Gastrocnemius medialis (tissue), 4 donors: ENCODE measurements at regions not wholly inside any gene's neighbourhood (a gene's known extent, or its start where the extent isn't known, plus 50 kb on each side); places are given as distances from the start of the nearest gene placed in this dataset.

Source experiments
- ATAC-seq, 2 donors: fragments of 150-250 bp; one replicate each; pipeline ENCODE4 v1.9.1; 2016
- DNase-seq, 2 donors: peaks; one replicate each; pipeline ENCODE4 v3.0.0-alpha.2; 2019
- H3K27ac ChIP-seq, 4 donors: fragments of 200-600 bp; sonication (generic); 1 replicate in 1 of 4; 2 replicates in 3 of 4; pipeline ENCODE4 v1.5.1; 2016 to 2018; ENCODE audit warnings: mild to moderate bottlenecking in 2 of 4, moderate library complexity in 1 of 4
- H3K27me3 ChIP-seq, 3 donors: fragments of 200-600 bp; sonication (generic) in 2 of 3; 1 replicate in 1 of 3; 2 replicates in 2 of 3; pipeline versions ENCODE4 v1.5.1 to v1.6.0; 2016 to 2019; ENCODE audit warnings: mild to moderate bottlenecking in 1 of 3, moderate library complexity in 1 of 3
- H3K36me3 ChIP-seq, 2 donors: fragments of 200-600 bp; sonication (generic) in 1 of 2; one replicate each; pipeline ENCODE4 v1.5.1; 2017 to 2018
- H3K4me1 ChIP-seq, 2 donors: fragments of 200-600 bp; sonication (generic) in 1 of 2; one replicate each; pipeline ENCODE4 v1.5.1; 2016 to 2017; ENCODE audit warnings: mild to moderate bottlenecking in 2 of 2
- H3K4me3 ChIP-seq, 4 donors: fragments of 200-600 bp; sonication (generic) in 3 of 4; 1 replicate in 1 of 4; 2 replicates in 3 of 4; pipeline ENCODE4 v1.5.1; 2016 to 2019; ENCODE audit warnings: mild to moderate bottlenecking in 2 of 4
- H3K9me3 ChIP-seq, 3 donors: fragments of 200-600 bp; sonication (generic) in 2 of 3; 1 replicate in 1 of 3; 2 replicates in 2 of 3; pipeline ENCODE4 v1.5.1; 2016 to 2019
- POLR2A ChIP-seq, 2 donors: fragments of 450-650 bp; IDR thresholded peaks; one replicate each; pipeline ENCODE4 v1.6.1; 2017; ENCODE audit warnings: antibody characterized with exemption in 2 of 2, mild to moderate bottlenecking in 2 of 2, moderate library complexity in 2 of 2
- in situ Hi-C, 4 donors: fragments of 200-750 bp; cut with MboI; loops; one replicate each; pipeline versions ENCODE4 v1.15.0 to v1.8.0; 2017; ENCODE audit warnings: low sequenced_read_pairs in 4 of 4
- intact Hi-C: fragments of 100-400 bp; cut with DNase I; formaldehyde crosslinking; loops from one replicate; pipeline ENCODE4 v1.15.1; 2023; ENCODE audit warnings: low total_unique reads
- TF ChIP-seq, protein P1 (sequence below), 5 experiments: fragments of 450-650 bp in 3 of 5; fragments of 200-600 bp in 2 of 5; sonication (generic) in 2 of 5; IDR thresholded peaks in 4 of 5; conservative IDR thresholded peaks in 1 of 5; 1 replicate in 4 of 5; 2 replicates in 1 of 5; pipeline ENCODE4 v1.5.1; 2016 to 2019; ENCODE audit warnings: antibody characterized with exemption in 5 of 5, mild to moderate bottlenecking in 3 of 5, moderate library complexity in 3 of 5

DNA sequence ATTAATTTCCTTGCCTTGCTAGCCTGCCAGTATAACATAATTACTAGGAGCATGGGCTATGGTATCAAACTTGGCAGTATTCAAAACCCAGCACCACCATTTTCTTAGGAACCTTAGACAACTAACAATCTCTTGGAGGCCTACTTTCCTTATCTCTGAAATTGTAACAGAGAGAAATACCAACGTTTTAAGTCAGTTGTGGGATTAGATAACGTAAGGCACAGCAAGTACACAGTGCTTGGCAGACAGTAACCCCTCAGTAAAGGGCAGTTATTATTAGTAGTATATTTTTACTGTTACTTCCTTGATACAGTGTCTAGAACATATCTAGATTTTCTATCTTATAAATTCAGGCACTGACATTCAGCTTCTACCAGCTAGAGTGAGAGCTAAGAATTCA, 309.6 kb downstream of the ACTL7B start:
- TF ChIP-seq, protein P1, sequence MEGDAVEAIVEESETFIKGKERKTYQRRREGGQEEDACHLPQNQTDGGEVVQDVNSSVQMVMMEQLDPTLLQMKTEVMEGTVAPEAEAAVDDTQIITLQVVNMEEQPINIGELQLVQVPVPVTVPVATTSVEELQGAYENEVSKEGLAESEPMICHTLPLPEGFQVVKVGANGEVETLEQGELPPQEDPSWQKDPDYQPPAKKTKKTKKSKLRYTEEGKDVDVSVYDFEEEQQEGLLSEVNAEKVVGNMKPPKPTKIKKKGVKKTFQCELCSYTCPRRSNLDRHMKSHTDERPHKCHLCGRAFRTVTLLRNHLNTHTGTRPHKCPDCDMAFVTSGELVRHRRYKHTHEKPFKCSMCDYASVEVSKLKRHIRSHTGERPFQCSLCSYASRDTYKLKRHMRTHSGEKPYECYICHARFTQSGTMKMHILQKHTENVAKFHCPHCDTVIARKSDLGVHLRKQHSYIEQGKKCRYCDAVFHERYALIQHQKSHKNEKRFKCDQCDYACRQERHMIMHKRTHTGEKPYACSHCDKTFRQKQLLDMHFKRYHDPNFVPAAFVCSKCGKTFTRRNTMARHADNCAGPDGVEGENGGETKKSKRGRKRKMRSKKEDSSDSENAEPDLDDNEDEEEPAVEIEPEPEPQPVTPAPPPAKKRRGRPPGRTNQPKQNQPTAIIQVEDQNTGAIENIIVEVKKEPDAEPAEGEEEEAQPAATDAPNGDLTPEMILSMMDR (IDR thresholded peaks at IDR 0.05 in 4 of 5, conservative IDR thresholded peaks at IDR 0.05 in 1 of 5), result no peak
- no peak for TF ChIP-seq POLR2A (IDR thresholded peaks at IDR 0.05)
- in situ Hi-C loops (no loop called here), intact Hi-C loops (no loop called here)
- ATAC-seq, result no peak
- Histone ChIP-seq H3K27me3 (no peaks in the 10 kb centered on the region), H3K4me1 (peaks cover 7 to 36% of the 10 kb centered on the region in 2 donors), H3K27ac (peak overlapping the region in 1 of 4 donors; percentile 12), H3K36me3 (no peaks in the 10 kb centered on the region), H3K9me3 (no peaks in the 10 kb centered on the region), H3K4me3 (no peak overlapping the region)
- DNase-seq, result no peak

DNA sequence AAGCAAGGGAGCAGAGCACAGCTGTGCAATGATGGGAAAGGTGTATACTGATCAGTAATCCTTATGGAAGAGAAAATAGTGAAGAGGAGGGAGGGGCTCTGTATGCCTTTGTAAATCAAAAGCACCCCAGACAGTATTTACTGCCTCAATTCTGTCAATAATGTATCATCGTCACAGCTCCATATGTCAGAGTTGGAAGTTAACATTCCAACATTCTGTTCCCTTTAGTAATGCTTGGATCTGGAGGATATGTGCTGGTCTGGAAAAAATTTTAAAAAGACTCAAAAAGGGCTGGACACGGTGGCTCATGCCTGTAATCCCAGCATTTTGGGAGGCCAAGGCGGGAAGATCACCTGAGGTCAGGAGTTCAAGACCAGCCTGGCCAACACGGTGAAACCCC, 310.4 kb downstream of the ACTL7B start:
- in situ Hi-C loops, result no loop called here

DNA sequence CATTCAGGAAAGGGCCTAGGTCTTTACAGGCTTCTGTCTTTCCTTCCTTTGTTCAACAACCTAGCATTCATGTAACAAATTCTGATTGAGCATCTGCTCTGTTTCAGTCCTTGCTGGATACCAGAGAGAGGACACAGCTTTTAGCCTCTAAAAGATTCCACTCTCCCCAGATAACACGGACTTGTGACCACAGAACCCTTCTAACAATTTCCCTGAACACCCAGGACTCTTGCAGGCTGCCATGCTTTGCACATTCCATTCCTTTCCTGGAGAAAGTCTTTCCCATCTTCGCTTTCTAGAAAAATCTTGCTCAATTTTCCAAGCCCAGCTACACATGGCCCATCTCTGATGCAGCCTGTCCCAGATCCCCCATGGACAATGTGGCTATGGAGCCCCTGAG, 310.9 kb downstream of the ACTL7B start:
- DNase-seq (no peak), ATAC-seq (no peak)
- in situ Hi-C loops, result no loop called here
- TF ChIP-seq, protein P1 (IDR thresholded peaks at IDR 0.05 in 4 of 5, conservative IDR thresholded peaks at IDR 0.05 in 1 of 5), result no peak
- intact Hi-C loops, result no loop called here
- H3K27ac ChIP-seq, result no peak overlapping the region
- no peaks in the 10 kb centered on the region for H3K27me3 ChIP-seq
- H3K36me3 ChIP-seq, result no peaks in the 10 kb centered on the region
- no peak overlapping the region for H3K4me3 ChIP-seq
- peaks cover 0 to 23% of the 10 kb centered on the region in 2 donors for H3K4me1 ChIP-seq
- no peaks in the 10 kb centered on the region for H3K9me3 ChIP-seq

More for the DNA sequence above, 310.4 kb downstream of the ACTL7B start:
- H3K4me1 ChIP-seq, result peaks cover 0 to 28% of the 10 kb centered on the region in 2 donors
- H3K27ac ChIP-seq, result no peak overlapping the region
- TF ChIP-seq POLR2A (IDR thresholded peaks at IDR 0.05), result no peak
- TF ChIP-seq, protein P1 (IDR thresholded peaks at IDR 0.05 in 4 of 5, conservative IDR thresholded peaks at IDR 0.05 in 1 of 5), result no peak
- DNase-seq (no peak), ATAC-seq (no peak)
- no peak overlapping the region for H3K4me3 ChIP-seq
- intact Hi-C loops, result no loop called here
- H3K36me3 ChIP-seq, result no peaks in the 10 kb centered on the region
- H3K9me3 ChIP-seq, result no peaks in the 10 kb centered on the region
- no peaks in the 10 kb centered on the region for H3K27me3 ChIP-seq

DNA sequence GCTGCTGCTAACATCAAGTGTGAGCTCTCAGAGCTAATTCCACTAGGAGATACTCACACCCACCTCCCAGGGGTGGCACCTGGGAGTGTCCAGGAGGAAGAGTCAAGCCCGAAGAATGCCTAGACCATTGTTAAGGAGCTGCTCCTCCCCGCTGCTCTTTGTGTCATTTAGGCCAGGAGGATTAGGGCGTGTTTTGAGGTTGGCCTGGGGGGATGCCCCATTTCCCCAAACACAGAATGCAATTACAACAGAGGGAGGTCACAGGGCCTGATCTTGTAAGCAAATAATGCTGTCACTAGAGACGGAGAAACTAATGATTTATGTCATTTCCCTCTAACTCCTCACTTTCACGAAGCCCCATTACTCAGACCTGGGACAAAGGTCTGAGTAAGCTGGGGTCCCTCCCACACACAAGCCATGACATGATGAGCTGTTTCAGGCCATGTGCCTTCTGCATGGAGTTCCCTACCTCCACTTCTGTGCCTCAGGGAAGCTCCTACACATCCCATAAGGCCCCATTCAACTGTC, 312.5 kb downstream of the ACTL7B start:
- ATAC-seq (no peak), DNase-seq (no peak)
- no peak overlapping the region for H3K4me3 ChIP-seq
- no peaks in the 10 kb centered on the region for H3K36me3 ChIP-seq
- no peaks in the 10 kb centered on the region for H3K9me3 ChIP-seq
- intact Hi-C loops (no loop called here), in situ Hi-C loops (no loop called here)
- no peak overlapping the region for H3K27ac ChIP-seq
- no peaks in the 10 kb centered on the region for H3K27me3 ChIP-seq
- peaks cover 0 to 10% of the 10 kb centered on the region in 2 donors for H3K4me1 ChIP-seq
- TF ChIP-seq POLR2A (IDR thresholded peaks at IDR 0.05), result no peak
- TF ChIP-seq, protein P1 (IDR thresholded peaks at IDR 0.05 in 4 of 5, conservative IDR thresholded peaks at IDR 0.05 in 1 of 5), result no peak

DNA sequence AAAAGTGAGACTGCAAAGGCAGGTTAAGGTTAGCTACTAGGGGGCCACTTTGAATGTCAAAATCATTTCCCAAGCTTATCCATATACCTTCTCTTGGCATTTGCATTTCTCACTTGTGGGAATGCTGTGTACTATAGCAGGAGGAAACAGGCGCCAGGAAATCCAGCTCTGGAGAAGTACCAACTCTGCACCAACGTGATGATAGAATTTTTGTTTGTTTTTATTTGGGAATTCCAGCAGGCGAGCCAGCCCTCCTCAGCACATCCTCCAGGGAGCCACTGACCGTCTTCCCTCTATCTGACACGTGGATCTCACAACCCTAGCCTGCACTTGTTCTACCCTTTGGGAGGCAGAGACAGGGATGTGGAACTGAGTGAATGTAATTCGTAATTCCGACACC, 318.0 kb downstream of the ACTL7B start:
- no peak for TF ChIP-seq POLR2A (IDR thresholded peaks at IDR 0.05)
- TF ChIP-seq, protein P1 (IDR thresholded peaks at IDR 0.05 in 4 of 5, conservative IDR thresholded peaks at IDR 0.05 in 1 of 5), result no peak
- Histone ChIP-seq H3K36me3 (no peaks in the 10 kb centered on the region), H3K27ac (no peak overlapping the region), H3K27me3 (no peaks in the 10 kb centered on the region), H3K4me3 (no peak overlapping the region), H3K4me1 (no peaks in the 10 kb centered on the region), H3K9me3 (no peaks in the 10 kb centered on the region)
- intact Hi-C loops (no loop called here), in situ Hi-C loops (no loop called here)
- ATAC-seq, result no peak
- no peak for DNase-seq
